DMS53 treated with DMSO at 0.1 percent for 48 hours (cell line): ENCODE measurements at regions not wholly inside any gene's neighbourhood (a gene's known extent, or its start where the extent isn't known, plus 50 kb on each side); places are given as distances from the start of the nearest gene placed in this dataset.

Source experiments
- DNase-seq: peaks from one replicate; lab custom pipeline; 2025; ENCODE audit not compliant: unreplicated experiment; lab: John Stamatoyannopoulos, UW

DNA sequence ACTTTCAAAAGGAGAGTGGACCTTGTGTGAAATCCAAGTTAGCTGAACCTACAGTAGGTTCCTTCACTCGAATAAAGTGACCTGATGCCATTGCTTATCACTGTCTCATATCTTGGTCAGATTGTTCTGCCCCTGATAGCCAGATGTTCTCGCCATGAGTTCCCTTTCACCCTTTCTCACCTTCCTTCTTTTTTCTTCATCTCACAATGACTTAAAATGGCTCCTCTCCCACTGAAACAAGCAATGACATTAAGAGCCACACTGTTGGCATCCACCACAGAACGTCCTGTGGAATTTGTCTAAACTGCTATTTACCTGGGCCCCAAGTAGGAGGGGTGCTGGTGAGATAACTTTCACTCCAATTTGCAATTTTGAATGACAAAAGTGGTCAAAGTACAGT is 227.6 kb upstream of the PPP1R2C start:
- DNase-seq: no peak

DNA sequence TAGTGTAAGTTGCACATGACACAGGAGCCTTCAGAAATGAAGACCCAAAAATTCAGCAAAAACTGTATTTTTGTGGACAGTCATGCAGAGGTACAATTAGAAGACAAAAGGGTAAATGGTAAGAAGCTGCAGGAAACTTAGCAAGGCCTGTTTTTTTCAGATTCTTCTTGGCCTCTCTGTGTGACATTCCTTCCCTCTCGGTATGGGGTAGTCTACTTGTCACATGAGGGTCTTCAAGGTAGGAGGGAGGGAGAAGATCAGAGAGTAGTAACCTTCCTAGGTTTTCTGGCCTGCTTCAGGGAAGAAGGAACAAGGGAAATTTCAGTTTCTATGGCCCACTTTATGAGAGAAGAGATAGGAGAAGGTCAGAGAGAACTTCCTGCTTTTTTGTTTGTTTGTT is 230.4 kb upstream of the PPP1R2C start:
- DNase-seq: no peak

DNA sequence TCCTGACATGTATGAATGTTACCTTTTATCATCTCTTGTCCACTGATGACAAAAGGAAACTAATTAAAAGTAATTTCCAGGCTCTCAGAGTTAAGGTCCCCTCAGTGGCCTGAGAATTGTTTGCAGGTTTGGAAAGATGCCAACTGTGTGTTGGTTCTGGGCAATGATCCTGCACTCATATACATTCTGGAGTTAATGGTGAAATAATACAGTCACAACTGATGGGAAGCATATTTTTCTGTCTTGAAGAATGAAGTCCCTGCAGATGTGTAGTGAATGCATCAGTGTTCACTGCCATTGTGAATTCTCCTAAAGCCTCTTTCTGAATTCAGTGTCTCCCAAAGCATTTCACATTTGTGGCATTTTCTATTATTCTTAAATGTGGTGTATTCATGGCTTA is 238.1 kb upstream of the PPP1R2C start:
- DNase-seq: no peak

GRCh38 chrX:43018031-43018430 is 240.1 kb upstream of the PPP1R2C start:
- DNase-seq: no peak

DNA sequence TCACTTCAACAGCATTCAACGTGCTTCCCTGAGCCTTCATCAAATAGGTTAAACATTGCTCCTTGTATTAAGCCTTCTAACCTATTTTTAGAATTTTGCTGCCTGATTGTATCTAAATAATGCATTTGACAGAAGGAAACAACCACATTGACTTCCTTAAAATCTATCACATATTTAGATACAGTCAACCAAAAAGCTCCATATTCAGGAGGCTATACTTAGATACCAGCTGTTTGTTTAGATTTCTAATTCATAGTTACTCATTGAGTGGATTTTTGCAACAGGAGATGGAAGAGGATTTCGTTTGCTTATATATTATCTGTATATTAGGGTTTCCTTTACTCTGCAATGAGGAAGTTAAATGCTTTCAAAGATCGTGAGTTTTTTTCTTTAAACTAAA is 241.1 kb upstream of the PPP1R2C start:
- no peak for DNase-seq

DNA sequence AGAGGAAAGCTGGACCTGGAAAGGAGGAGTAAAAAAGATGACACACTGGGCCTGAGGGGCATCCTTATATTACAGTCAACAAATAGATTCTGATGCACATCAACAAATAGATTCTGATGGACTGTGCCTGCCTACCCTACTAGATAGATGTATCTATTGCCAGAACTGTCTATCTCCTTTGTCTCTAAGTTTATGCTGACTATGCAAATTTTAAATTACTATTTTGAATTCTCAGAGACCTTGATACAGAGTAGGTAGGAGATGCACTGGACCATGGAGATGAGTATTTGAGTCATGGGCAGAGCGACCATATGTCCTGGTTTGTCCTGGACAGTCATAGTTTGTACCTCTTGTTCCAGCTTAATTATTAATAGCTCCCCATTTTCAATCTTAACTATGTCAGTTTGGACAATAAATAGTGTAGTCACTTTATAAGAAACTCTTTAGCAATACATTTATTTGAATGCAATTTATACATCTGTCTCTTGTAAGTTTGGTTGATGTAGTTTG is 247.9 kb upstream of the PPP1R2C start:
- no peak for DNase-seq

- DNase-seq: no peak
Measured at GRCh38 chrX:43064096-43064495, 286.1 kb upstream of the PPP1R2C start.

DNA sequence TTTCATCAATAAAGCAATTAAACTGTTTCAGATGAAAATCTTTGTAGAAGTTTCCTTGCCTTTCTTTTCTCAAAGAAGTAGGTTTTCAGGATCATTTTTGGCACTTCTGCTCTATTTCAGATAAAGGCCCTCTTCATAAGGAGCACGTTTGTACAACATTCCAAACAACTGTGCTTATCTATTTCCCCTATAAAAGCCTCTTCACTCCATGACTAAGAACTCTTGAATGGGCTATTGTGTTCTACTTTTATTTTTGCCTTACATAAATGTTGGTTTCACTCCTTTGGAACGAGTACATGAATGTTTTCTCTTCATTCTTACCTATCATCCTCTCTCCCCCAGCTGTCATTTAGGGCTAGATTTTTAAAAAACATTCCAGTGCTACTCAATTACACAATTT is 288.0 kb upstream of the PPP1R2C start:
- DNase-seq: no peak

DNA sequence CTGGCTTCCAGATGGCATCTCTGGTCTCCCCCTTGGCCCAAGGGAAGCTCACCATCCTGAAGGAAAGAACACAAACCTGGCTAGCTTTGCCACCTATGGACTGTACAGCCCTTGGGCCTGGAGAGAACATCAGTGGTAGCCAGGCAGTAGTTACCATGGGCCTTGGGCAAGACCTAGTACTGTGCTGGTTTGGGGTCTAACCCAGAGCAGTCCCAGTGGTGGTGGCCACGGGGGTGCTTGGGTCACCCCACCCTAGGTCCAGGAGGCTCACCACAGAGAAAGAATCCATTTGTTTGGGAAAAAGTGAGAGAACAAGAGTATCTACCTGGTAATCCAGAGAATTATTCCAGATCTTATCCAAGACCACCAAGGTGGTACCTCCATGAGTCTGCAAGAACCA is 290.7 kb upstream of the PPP1R2C start:
- DNase-seq: no peak

DNA sequence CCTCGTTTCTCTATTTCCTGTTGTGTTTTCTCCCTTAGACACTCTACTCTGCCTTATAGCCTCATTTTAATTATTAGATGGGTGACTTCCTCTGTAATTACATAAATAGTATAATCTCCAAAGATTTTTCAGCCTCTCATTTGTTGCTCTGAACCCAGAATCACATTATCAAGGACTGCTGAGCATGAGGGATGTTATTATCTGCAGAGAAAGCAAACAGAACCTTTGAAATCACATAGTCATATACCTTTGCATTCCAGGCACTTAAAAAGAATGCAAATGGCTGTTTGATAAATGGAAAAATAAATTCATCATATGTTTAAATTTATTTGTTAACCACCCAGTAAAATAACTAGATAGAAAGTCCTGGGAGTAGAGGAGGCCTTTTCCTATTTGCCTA is 305.1 kb upstream of the PPP1R2C start:
- no peak for DNase-seq

GRCh38 chrX:43087830-43088229 is 309.9 kb upstream of the PPP1R2C start:
- DNase-seq: no peak

DNA sequence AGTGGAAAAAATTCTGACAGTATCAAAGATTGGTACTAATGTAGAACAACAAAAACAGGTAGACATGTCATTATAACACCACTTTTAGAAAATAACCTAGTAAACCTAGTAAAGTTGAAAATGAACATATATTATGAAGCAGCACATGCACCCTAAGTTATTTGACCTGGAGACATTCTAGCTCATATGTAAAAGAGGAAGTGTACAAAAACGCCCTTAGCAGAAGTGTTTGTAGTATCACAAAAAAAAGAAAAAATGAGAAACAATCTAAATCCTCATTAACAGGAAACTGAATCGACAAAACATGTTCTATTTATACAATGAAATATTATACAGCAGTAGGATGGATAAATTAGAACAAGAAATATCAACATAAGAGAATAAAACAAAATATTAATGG is 318.9 kb upstream of the PPP1R2C start:
- no peak for DNase-seq

GRCh38 chrX:43106009-43106408 is 328.0 kb upstream of the PPP1R2C start:
- no peak for DNase-seq

GRCh38 chrX:43108828-43109227 is 330.9 kb upstream of the PPP1R2C start:
- DNase-seq: no peak

- no peak for DNase-seq
Measured at GRCh38 chrX:43121637-43122036, 343.7 kb upstream of the PPP1R2C start.

DNA sequence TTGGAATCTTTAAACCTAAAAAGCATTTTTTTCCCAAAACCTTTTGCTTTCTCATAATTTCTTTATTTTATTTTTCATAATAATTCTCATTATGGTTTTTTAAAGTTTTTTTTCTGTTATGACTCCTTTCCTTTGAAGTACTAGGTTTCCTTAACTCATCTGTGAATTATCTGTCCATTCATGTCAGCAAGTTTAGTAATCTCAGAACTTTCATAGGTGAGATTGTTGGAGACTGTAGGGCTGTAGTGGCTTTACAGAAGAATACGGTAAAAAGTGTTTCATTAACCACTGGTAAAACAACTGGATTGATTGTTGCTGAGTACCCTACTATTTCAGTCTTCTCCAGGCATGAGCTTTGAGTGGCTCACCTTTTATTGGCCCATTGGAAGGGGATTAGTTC is 361.7 kb upstream of the PPP1R2C start:
- no peak for DNase-seq

DNA sequence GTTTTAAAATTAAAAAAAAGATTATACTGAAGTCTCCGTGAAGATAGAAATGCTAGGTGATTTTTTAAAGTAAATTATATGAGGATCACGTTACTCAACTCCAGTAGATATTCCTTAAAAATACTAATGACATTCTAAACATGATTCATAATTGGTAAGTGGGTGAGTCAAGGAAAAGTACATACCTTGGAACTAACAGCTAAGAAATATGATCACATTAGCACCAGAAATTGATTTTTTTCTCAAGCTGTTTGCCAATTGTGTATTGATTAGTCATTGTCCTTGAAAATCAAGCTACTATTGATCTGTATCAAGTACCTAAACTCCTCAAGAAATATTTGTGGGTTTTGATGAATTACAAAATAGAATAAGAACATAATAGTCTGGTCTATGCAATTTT is 362.6 kb upstream of the PPP1R2C start:
- no peak for DNase-seq

DNA sequence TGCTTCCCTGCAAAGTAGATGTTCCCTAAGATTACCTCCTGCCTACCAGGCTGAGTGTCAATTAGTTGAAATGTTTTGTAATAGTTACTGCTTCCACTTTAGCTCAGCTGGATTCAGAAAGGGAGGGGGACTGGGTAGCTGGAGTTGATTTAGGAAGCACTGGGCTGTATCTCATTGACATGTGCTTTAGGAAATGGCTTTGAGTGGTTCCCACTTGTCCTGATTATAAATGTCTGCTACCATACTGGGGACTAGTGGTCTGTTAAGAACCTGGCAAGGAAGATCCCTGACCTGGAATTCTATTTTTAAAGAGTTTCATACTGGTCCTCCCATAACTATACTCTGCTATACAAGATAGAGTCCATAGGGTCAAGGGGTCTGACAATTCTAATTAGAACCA is 363.9 kb upstream of the PPP1R2C start:
- no peak for DNase-seq

- DNase-seq: no peak
Measured at GRCh38 chrX:43148305-43148704, 370.3 kb upstream of the PPP1R2C start.

DNA sequence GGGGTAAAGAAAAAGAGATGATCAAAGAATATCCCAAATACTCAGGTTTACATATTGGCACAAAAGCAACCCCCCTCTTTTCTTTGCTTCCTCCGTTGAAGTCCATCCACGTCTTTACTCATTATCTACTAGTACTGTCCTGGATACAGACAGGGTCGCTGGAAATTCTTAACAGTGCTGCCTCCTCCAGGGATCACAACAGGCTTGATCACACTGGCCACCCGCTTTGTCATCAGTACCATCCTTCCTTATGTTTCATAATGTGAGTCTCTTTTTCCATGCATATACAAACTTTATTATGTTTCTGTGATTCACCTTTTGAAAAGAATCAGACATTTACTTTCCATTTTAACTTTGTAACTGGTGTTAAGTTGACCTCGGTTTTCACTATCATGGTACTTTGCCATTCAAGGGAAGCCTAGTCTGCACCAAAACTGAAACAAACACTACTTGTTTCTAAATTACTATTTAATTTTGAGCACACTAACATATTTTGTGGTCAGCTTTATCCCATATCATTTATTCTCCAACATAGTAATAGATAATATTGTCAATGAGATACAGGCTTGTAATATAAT is 387.5 kb upstream of the PPP1R2C start:
- no peak for DNase-seq

GRCh38 chrX:43166874-43167273 is 388.9 kb upstream of the PPP1R2C start:
- DNase-seq: peak; percentile 83

DNA sequence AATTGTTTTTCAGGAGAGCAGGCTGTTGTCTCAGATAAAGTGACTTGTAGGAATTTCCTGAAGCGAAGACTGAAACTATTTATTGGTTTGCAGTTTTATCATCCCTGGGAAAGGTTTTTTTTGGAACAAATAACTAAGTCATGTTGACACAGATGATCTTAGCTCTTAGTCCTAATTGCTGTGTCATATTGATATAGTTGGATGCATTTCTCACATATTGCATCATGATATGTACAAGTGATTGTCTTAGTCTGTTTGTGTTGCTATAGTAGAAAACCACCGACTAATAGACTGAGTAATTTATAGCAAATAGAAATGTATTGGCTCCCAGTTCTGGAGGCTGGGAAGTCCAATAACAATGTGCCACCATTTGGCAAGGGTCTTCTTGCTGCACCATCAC is 397.5 kb upstream of the PPP1R2C start:
- no peak for DNase-seq

GRCh38 chrX:43176686-43177085 is 398.7 kb upstream of the PPP1R2C start:
- no peak for DNase-seq

DNA sequence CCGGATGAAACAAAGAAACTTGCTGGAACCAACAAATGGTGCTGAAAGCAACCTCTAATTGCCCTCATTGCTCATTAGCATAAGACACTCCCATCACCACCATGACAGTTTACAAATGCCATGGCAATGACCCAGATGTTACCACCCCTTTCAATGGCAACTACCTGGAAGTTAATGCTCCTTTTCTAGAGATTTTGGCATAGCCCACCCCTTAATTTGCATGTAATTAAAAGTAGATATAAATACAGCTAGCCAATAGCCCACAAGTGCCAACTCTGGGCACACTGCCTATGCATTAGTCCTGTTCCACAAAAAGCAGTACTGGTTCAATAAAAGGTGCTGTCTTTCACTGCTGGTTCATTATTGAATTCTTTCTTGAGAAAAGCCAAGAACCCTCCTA is 410.3 kb upstream of the PPP1R2C start:
- DNase-seq: no peak
